ENCODE measurements at regions not wholly inside any gene's neighbourhood (a gene's known extent, or its start where the extent isn't known, plus 50 kb on each side); places are given as distances from the start of the nearest gene placed in this dataset.
"Not testable (repeated sequence)": the region's sequence is repeated elsewhere in the genome, so short reads cannot be mapped to it uniquely, and the experiment has no call there.

GRCh38 chr12:9440428-9440827, 167.3 kb downstream of the KLRB1 start:
- H3K27me3 ChIP-seq (ENCODE audit: control insufficient read depth in 3 of 3, insufficient read depth in 3 of 3, low read depth in 1 of 3, low read length in 3 of 3); H3K4me2 ChIP-seq (ENCODE audit: insufficient read depth, low read length, poor library complexity, severe bottlenecking); H3K14ac ChIP-seq (ENCODE audit: low read length); H3K4me1 ChIP-seq (ENCODE audit: control insufficient read depth in 2 of 2, insufficient read depth in 1 of 2, low read depth in 1 of 2, low read length in 2 of 2); H2AK5ac ChIP-seq (ENCODE audit: low read depth, low read length); H2BK12ac ChIP-seq (ENCODE audit: low read length); H3K36me3 ChIP-seq (replicated peaks in 1 of 2; ENCODE audit: control insufficient read depth in 2 of 2, insufficient read depth in 2 of 2, low read length in 2 of 2); H2BK15ac ChIP-seq (ENCODE audit: low read length); H3K9ac ChIP-seq (ENCODE audit: low read depth, low read length, poor library complexity); H3K79me1 ChIP-seq (ENCODE audit: low read depth, low read length); DNase-seq (ENCODE audit: low spot score); H3K4me3 ChIP-seq (ENCODE audit: low read length in 2 of 2); H3K9me3 ChIP-seq (replicated peaks in 1 of 2; ENCODE audit: control insufficient read depth in 2 of 2, insufficient read depth in 1 of 2, low read depth in 1 of 2, low read length in 2 of 2); H3K4ac ChIP-seq (ENCODE audit: low read length); H4K8ac ChIP-seq (ENCODE audit: low read depth, low read length); H2AFZ ChIP-seq (ENCODE audit: low read length); H3K23ac ChIP-seq (ENCODE audit: low read depth, low read length, poor library complexity); H2BK120ac ChIP-seq (ENCODE audit: low read depth, low read length); H3K27ac ChIP-seq (replicated peaks; ENCODE audit: low read length); H3K18ac ChIP-seq (ENCODE audit: low read length); H2BK5ac ChIP-seq (ENCODE audit: low read length); H4K91ac ChIP-seq (ENCODE audit: low read depth, low read length, poor library complexity): not testable (repeated sequence)
- WGBS, 2 donors (ENCODE audit: extremely low coverage in 2 of 2, insufficient read length in 2 of 2, insufficient replicate concordance in 1 of 2): no CpG with 5 or more reads among the region's 5 CpGs

GRCh38 chr12:9435682-9436081, 172.0 kb downstream of the KLRB1 start:
- H3K36me3 ChIP-seq (replicated peaks in 1 of 2; ENCODE audit: control insufficient read depth in 2 of 2, insufficient read depth in 2 of 2, low read length in 2 of 2); H3K23ac ChIP-seq (ENCODE audit: low read depth, low read length, poor library complexity); H3K14ac ChIP-seq (ENCODE audit: low read length); H2BK12ac ChIP-seq (ENCODE audit: low read length); H3K4me1 ChIP-seq (ENCODE audit: control insufficient read depth in 2 of 2, insufficient read depth in 1 of 2, low read depth in 1 of 2, low read length in 2 of 2); H2BK5ac ChIP-seq (ENCODE audit: low read length); H2BK15ac ChIP-seq (ENCODE audit: low read length); H3K4me2 ChIP-seq (ENCODE audit: insufficient read depth, low read length, poor library complexity, severe bottlenecking); H3K27ac ChIP-seq (replicated peaks; ENCODE audit: low read length); H3K4ac ChIP-seq (ENCODE audit: low read length); H3K9me3 ChIP-seq (replicated peaks in 1 of 2; ENCODE audit: control insufficient read depth in 2 of 2, insufficient read depth in 1 of 2, low read depth in 1 of 2, low read length in 2 of 2); H3K79me1 ChIP-seq (ENCODE audit: low read depth, low read length); DNase-seq (ENCODE audit: low spot score); H2AFZ ChIP-seq (ENCODE audit: low read length); H4K8ac ChIP-seq (ENCODE audit: low read depth, low read length); H2BK120ac ChIP-seq (ENCODE audit: low read depth, low read length); H3K27me3 ChIP-seq (ENCODE audit: control insufficient read depth in 3 of 3, insufficient read depth in 3 of 3, low read depth in 1 of 3, low read length in 3 of 3); H3K4me3 ChIP-seq (ENCODE audit: low read length in 2 of 2); H4K91ac ChIP-seq (ENCODE audit: low read depth, low read length, poor library complexity); H3K9ac ChIP-seq (ENCODE audit: low read depth, low read length, poor library complexity); H2AK5ac ChIP-seq (ENCODE audit: low read depth, low read length); H3K18ac ChIP-seq (ENCODE audit: low read length): not testable (repeated sequence)
- WGBS, 2 donors (ENCODE audit: extremely low coverage in 2 of 2, insufficient read length in 2 of 2, insufficient replicate concordance in 1 of 2): no CpG with 5 or more reads among the region's 15 CpGs

- H3K27me3 ChIP-seq (ENCODE audit: control insufficient read depth in 3 of 3, insufficient read depth in 3 of 3, low read depth in 1 of 3, low read length in 3 of 3); H3K4me1 ChIP-seq (ENCODE audit: control insufficient read depth in 2 of 2, insufficient read depth in 1 of 2, low read depth in 1 of 2, low read length in 2 of 2); H3K23ac ChIP-seq (ENCODE audit: low read depth, low read length, poor library complexity); H3K4me2 ChIP-seq (ENCODE audit: insufficient read depth, low read length, poor library complexity, severe bottlenecking); H2BK15ac ChIP-seq (ENCODE audit: low read length); H3K27ac ChIP-seq (replicated peaks; ENCODE audit: low read length); H3K9ac ChIP-seq (ENCODE audit: low read depth, low read length, poor library complexity); H3K18ac ChIP-seq (ENCODE audit: low read length); H3K14ac ChIP-seq (ENCODE audit: low read length); H3K36me3 ChIP-seq (replicated peaks in 1 of 2; ENCODE audit: control insufficient read depth in 2 of 2, insufficient read depth in 2 of 2, low read length in 2 of 2); DNase-seq (ENCODE audit: low spot score); H4K8ac ChIP-seq (ENCODE audit: low read depth, low read length); H2BK5ac ChIP-seq (ENCODE audit: low read length); H2BK120ac ChIP-seq (ENCODE audit: low read depth, low read length); H2AK5ac ChIP-seq (ENCODE audit: low read depth, low read length); H3K4ac ChIP-seq (ENCODE audit: low read length); H3K9me3 ChIP-seq (replicated peaks in 1 of 2; ENCODE audit: control insufficient read depth in 2 of 2, insufficient read depth in 1 of 2, low read depth in 1 of 2, low read length in 2 of 2); H4K91ac ChIP-seq (ENCODE audit: low read depth, low read length, poor library complexity); H2AFZ ChIP-seq (ENCODE audit: low read length); H3K79me1 ChIP-seq (ENCODE audit: low read depth, low read length); H3K4me3 ChIP-seq (ENCODE audit: low read length in 2 of 2); H2BK12ac ChIP-seq (ENCODE audit: low read length): not testable (repeated sequence)
- no CpG with 5 or more reads among the region's 19 CpGs for WGBS, 2 donors (ENCODE audit: extremely low coverage in 2 of 2, insufficient read length in 2 of 2, insufficient replicate concordance in 1 of 2)
Observed at GRCh38 chr12:9430385-9430784, 177.3 kb downstream of the KLRB1 start.

- not testable (repeated sequence) for H3K18ac ChIP-seq (ENCODE audit: low read length); H2BK15ac ChIP-seq (ENCODE audit: low read length); DNase-seq (ENCODE audit: low spot score); H2BK120ac ChIP-seq (ENCODE audit: low read depth, low read length); H2AFZ ChIP-seq (ENCODE audit: low read length); H3K27ac ChIP-seq (replicated peaks; ENCODE audit: low read length); H2BK12ac ChIP-seq (ENCODE audit: low read length); H3K14ac ChIP-seq (ENCODE audit: low read length); H3K9me3 ChIP-seq (replicated peaks in 1 of 2; ENCODE audit: control insufficient read depth in 2 of 2, insufficient read depth in 1 of 2, low read depth in 1 of 2, low read length in 2 of 2); H3K27me3 ChIP-seq (ENCODE audit: control insufficient read depth in 3 of 3, insufficient read depth in 3 of 3, low read depth in 1 of 3, low read length in 3 of 3); H3K79me1 ChIP-seq (ENCODE audit: low read depth, low read length); H3K4me3 ChIP-seq (ENCODE audit: low read length in 2 of 2); H3K4me1 ChIP-seq (ENCODE audit: control insufficient read depth in 2 of 2, insufficient read depth in 1 of 2, low read depth in 1 of 2, low read length in 2 of 2); H4K91ac ChIP-seq (ENCODE audit: low read depth, low read length, poor library complexity); H4K8ac ChIP-seq (ENCODE audit: low read depth, low read length); H3K4ac ChIP-seq (ENCODE audit: low read length); H2AK5ac ChIP-seq (ENCODE audit: low read depth, low read length); H2BK5ac ChIP-seq (ENCODE audit: low read length); H3K23ac ChIP-seq (ENCODE audit: low read depth, low read length, poor library complexity); H3K9ac ChIP-seq (ENCODE audit: low read depth, low read length, poor library complexity); H3K4me2 ChIP-seq (ENCODE audit: insufficient read depth, low read length, poor library complexity, severe bottlenecking)
- peaks cover 0 to 14% of the 10 kb centered on the region in 2 donors for H3K36me3 ChIP-seq (replicated peaks in 1 of 2; ENCODE audit: control insufficient read depth in 2 of 2, insufficient read depth in 2 of 2, low read length in 2 of 2)
- WGBS, 2 donors (ENCODE audit: extremely low coverage in 2 of 2, insufficient read length in 2 of 2, insufficient replicate concordance in 1 of 2): no CpG with 5 or more reads among the region's 13 CpGs
Observed at GRCh38 chr12:9428856-9429255, 178.9 kb downstream of the KLRB1 start.
